ENCODE measurements at regions not wholly inside any gene's neighbourhood (a gene's known extent, or its start where the extent isn't known, plus 50 kb on each side); places are given as distances from the start of the nearest gene placed in this dataset.

DNA sequence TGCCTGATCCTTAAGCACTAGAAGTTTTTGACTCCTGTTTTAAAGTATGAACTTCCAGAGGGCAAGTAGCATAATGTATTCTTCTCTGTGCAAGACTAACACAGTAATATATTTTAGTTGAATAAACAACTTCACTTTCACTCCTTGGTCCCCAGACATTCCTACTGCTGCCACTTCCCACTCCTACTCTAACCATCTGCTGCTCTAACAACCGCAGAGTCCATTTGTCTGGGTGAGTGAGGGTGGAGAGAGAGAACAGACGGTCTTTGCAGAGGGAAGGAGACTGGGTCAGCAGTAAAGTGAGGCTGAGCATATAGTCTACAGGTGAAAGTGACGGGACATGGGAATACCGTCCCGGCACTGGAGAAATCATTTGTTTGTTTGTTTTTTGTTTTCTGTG lies 301.0 kb upstream of the SLCO3A1 start:
- no peak for DNase-seq (ENCODE audit: low read depth in 2 of 2, low spot score in 1 of 2)

DNA sequence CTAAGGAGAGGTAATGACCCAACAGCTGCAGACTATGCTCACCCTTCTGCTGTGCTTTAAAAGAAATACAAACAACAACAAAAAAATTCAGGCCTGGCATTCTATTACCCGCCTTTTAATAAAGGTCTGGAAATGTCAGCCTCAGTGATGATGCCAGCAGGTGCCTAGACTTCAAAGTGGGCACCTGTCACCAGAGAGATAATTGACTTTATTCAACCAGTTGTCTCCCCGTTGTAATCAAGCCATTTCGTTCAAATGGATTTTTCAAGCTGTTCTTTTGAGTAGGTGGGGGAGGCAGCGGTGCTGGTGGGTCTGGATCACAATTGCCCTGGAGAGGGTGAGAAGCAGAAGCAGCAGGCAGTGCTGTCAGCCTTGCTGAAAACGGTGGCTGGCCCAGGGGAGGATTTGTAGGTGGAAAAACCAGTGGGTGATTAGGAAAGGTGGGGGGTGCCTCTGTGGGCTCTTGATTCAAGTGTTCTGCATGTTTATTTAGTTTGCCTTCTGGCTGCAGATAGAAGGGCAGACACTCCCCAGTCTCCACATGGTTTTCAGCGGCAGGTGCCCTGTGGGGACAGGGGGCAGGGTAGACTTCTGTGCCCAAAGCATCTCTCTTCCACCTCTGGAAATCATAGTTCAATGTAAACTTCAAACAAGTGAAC lies 300.2 kb upstream of the SLCO3A1 start:
- no peak for DNase-seq (ENCODE audit: low read depth in 2 of 2, low spot score in 1 of 2)

DNA sequence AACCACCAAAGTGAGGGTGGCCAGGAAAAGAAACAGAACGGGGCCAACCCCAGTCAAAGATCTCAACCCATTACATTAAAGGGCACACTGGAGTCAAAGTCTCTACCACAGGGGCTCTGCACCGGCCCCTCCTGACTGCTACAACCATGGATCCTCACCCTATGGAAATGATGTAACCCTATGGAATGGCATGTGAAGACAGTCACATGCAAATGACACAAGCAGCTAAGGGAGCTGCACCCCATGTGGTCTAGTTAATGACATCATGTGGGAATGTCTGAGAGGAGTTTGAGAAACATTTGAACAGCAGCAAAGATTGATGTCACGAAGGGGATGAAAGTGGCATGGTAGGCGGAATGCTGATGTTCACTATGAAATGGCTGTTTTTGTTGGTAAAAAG lies 298.2 kb upstream of the SLCO3A1 start:
- DNase-seq (ENCODE audit: low read depth in 2 of 2, low spot score in 1 of 2) = no peak

DNA sequence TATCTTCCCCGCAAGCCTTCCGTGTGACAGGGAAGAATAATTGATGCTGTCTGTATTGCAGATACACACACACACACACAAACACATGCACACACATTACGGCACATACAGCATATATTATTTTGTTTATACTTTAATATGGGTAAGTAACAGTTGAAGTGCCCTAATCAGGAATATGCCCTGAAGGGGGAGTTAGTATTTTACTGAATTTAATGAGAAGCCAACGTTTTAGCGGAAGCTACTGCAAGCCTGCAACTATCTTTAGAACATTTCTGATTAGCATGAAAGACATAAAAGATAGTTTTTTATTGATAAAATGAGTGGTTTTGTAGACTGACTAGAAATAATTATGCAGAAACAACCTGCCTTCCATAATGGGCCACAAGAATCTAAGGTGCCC lies 296.6 kb upstream of the SLCO3A1 start:
- DNase-seq (ENCODE audit: low read depth in 2 of 2, low spot score in 1 of 2) = no peak

DNA sequence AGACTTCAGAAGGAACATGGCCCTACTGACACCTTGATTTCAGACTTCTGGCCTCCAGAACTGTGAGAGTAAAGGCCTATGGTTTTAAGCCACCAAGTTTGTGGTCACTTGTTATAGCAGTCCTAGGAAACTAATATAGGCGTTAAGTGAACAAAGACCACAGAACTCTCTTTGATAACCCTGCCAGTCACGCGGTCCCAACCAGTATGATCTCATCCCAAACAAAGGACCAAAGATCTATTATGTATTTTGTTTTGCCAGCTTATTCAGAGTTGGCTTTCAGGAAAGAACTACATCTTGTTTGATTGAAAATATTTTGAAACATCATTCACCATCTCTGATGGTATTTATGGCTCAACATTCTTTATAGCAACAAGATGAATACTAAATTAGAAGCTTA lies 294.4 kb upstream of the SLCO3A1 start:
- DNase-seq (ENCODE audit: low read depth in 2 of 2, low spot score in 1 of 2) = no peak

DNA sequence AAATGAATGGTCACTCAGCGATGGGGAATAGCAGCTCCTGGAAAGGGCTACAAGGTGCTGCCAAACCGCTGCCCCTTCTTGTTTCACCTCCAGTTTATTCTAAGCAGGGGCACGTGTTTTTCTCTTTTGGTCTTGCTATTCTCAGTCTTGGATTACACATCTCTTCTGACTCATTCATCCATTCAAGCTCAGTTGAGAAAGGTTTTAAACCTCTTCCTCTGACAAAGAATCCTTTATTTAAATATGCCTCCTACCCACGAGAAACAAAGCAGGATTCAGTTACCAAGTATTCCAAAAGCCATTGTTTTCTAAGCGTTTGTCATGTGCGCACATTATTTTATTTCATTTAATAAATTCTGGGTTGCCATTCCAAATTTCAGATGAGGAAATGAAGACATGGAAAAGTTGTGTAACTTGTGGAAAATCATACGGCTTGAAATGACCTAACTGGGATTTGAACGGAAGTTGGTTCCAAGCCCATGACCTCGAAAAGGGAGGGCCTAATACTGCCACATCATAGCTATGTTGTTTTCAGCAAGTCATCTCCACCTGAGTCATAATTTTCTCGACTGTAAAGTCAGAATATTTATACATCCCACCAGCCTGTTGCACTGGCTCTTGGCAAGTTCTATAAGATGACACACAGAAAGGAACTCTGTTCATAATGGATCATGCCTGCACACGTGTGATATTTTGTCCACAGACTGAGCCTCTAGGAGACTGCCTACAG lies 292.0 kb upstream of the SLCO3A1 start:
- no peak for DNase-seq (ENCODE audit: low read depth in 2 of 2, low spot score in 1 of 2)

DNA sequence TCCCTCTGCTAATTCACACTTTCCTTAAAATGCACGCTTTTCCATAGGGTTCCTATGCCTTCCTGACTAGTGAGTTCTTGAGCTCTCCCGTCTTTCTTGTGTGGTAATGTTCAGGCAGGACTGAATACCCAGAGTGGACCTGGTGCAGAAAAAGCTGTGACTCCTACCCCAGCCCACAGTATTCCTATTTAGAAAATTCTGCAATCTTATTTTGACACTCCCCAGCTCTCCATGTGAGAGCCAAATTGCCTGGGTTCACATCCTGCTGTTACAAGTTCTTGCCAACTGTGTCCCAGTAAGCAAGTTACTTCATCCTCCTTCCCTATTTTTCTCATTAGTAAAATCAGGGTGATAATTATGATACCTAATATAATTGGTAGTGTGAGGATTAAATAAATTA lies 290.8 kb upstream of the SLCO3A1 start:
- DNase-seq (ENCODE audit: low read depth in 2 of 2, low spot score in 1 of 2) = no peak

DNA sequence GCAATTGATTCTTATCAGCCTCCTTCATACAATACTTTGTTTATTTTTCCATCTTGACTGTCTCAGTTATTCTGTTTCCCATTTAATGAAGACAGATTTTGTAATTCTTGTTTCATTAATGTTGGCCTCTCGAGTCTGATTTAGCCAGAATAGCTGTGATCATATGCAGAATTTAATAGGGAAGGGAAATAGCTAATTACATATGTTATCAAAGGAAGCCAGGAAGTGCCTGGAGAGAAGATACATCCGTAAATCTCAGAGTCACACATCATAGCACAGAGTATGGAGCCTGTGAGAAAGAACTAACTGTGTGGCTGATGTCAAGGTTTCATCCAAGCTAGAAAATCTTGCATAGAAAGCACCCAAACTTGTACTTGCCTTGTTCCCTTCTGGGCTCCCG lies 288.9 kb upstream of the SLCO3A1 start:
- DNase-seq (ENCODE audit: low read depth in 2 of 2, low spot score in 1 of 2) = no peak

DNA sequence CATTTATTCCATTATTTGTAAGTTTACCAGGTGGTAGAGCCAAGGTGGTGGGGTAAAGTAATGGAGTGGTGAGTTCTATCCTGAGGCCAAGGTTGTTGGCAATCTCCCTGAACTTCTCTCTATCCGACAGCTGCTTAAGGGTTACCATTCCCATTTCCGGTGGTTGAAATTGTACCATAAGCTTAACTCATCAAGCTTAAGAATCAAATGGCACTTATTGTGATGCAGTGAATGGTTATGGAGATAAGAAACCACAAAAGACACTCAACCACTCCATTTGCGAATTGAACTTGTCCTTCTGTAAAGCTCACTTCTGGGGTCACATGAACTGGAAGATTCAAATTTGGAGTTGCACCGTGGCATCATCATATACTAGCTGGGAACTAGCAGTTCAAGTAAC lies 287.4 kb upstream of the SLCO3A1 start:
- DNase-seq (ENCODE audit: low read depth in 2 of 2, low spot score in 1 of 2) = no peak

DNA sequence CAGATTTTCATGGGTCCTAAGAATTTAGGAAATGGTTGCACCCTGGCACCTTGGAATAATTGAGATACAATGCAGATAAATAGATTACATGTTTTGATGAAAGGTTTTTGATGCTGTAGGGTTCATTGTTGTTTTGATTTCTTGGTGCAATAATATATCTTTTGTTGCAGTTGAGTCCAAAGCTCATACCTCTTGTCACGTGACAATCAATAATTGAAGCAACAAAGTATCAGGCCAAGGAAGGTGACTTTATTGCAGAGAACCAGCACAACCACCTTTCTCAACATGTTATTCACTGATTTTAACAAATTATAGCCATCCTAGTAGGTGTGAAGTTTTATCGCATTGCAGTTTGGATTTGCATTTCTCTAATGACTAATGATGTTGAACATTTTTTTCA lies 285.5 kb upstream of the SLCO3A1 start:
- no peak for DNase-seq (ENCODE audit: low read depth in 2 of 2, low spot score in 1 of 2)

DNA sequence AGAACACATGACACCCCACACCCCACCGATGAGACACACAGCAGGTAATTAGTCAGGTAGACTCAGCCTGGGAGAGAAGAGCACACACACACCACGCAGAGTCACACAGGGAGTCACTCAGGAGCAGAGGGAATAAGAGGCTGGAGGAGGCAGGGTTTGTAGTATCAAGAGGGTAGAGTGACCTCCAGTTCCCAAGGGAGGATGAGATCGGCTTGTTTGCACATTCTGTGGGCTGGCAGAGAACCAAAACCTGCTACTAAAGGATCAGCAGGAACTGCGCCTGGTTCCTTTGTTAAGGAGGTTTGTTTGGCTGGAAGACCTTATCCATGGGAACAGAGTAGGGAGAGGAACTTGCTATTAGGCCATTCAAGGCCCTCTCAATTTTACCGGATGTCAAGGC lies 281.4 kb upstream of the SLCO3A1 start:
- no peak for DNase-seq (ENCODE audit: low read depth in 2 of 2, low spot score in 1 of 2)

DNA sequence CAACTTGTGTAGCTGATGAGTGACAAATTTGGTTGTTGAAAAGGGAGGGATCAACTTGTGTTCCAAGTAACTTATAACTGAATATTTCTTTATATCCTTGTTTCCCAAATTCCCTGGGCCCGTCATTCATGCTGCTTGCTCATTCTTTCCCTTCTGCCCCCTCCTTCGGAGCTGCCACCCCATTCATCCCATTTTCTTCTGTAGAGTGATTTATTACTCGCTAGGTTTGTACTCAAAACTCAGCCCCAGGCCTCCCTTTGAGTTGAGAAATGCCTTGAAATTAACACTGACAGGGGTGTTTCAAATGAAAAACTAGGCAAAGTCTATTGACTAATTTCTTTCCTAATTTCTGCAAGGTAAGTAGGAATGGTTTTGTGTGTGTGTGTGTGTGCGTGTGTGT lies 277.4 kb upstream of the SLCO3A1 start:
- no peak for DNase-seq (ENCODE audit: low read depth in 2 of 2, low spot score in 1 of 2)

DNA sequence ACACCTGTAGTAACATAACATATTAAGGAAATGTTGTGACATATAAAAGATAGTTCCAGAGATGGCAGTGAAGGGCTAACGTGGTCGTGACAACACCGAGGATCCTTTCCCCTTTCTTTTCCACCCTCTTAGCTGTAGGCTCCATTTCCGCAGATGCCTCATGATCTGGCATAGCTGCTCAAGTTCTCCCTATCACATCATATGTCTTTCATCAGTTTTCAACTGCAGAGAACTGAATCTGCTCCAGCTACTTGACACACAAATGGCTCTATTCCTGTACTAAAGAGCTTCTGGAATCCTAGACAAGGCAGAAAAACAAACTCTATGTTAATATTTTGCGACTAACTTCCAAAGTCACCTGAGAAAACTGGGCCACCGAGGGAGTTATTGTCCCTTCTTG lies 275.0 kb upstream of the SLCO3A1 start:
- no peak for DNase-seq (ENCODE audit: low read depth in 2 of 2, low spot score in 1 of 2)

DNA sequence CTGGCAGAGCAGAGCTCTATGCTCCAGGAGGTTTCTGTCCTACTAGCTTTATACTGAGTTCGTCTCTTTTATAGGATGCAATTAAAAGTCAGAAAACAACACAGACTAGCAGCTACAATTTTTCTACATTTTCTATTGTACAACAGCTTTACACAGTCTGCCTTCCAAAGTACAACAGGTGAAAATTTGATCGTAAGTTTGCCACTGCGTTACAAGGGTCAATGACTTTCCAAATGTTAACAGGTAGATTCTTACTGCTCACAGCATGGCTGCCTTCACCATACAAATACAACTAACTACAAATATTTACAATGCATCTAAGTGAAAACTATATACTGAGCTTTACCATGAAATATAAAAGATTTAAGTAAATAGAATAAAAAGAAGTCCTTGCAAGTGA lies 268.6 kb upstream of the SLCO3A1 start:
- DNase-seq (ENCODE audit: low read depth in 2 of 2, low spot score in 1 of 2) = no peak

DNA sequence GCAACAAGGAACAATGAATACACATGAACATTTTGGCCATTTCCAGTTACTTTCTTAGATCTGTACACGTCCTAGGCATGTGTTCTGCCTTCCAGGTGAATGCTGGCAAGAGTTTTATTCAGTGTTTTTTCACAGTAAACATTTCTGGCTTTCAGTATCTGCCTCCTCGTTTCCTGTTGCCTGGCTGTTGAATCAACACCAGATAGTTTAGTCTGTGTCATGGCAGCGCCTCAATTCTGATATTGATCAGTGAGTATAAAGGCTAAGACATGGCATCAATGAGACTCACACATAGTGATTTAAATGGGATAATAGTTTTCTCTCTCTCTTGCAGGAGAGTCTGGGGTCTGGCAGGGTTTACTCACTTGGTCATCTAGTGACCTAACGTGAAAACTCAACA lies 266.9 kb upstream of the SLCO3A1 start:
- DNase-seq (ENCODE audit: low read depth in 2 of 2, low spot score in 1 of 2) = no peak

DNA sequence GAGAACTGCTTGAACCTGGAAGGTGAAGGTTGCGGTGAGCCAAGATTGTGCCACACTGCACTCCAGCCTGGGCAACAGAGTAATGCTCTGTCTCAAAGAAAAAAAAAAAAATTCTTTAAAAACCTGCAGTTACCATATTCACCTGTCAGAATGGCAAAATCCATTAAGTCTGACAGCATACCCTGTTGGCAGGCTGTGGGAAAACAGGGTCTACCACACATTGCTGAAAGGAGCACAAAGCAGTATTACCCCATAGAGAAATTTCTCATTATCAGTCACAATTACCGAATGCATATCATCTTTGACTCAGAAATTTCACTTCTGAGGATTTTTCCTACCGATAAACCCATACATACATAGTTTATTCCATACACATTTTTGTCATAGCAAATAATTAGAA lies 264.1 kb upstream of the SLCO3A1 start:
- DNase-seq (ENCODE audit: low read depth in 2 of 2, low spot score in 1 of 2) = no peak

DNA sequence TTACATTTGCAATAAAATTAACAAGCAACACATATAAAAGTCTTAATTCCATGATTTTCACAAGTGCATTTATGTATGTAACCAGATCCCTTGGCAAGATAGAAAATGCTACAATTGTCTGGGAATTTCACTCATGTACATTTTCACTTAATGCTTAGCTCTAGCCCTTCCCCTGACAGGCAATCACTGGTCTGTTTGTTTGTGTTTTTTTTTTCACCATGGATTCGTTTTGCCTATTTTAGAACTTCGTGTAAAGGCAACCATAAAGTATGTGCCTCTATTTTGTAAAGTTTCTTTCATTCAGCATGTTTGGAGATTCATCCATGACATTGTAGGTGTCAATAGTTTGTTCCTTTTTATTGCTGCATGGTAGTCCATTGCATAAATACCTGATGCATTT lies 260.9 kb upstream of the SLCO3A1 start:
- no peak for DNase-seq (ENCODE audit: low read depth in 2 of 2, low spot score in 1 of 2)

DNA sequence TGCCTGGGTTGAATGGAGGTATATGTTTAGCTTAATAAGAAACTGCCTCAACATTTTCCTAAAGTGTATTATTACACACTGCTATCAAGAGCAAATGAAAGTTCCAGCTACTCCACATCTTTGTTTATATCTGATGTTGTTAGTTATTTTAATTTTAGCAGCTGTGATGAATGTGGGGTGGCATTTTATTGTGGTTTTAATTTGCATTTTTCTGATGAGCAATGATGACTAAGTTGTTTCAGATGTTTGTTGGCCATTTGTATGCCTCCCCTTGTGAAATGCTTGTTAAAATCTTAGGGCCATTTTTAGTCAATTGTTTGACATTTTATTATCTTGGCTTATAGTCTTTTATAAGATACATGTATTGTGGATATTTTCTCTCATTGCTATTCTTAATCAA lies 260.4 kb upstream of the SLCO3A1 start:
- no peak for DNase-seq (ENCODE audit: low read depth in 2 of 2, low spot score in 1 of 2)

DNA sequence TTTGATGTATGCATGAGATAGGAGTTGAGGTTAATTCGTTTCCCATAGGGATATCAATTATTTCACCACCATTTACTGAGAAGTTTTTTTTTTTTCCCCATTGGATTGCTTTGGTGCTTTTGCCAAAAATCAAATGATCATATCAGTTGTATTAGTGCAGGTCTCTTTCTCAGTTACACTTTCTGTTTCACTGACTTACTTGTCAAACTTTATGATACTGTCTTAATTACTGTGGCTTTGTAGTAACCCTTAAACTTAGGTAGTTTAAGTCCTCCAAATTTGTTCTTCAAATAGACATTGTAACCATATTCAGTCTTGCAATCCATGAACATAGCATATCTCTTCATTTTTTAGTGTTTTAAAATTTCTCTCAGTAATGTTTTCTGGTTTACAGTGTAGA lies 259.9 kb upstream of the SLCO3A1 start:
- DNase-seq (ENCODE audit: low read depth in 2 of 2, low spot score in 1 of 2) = no peak

DNA sequence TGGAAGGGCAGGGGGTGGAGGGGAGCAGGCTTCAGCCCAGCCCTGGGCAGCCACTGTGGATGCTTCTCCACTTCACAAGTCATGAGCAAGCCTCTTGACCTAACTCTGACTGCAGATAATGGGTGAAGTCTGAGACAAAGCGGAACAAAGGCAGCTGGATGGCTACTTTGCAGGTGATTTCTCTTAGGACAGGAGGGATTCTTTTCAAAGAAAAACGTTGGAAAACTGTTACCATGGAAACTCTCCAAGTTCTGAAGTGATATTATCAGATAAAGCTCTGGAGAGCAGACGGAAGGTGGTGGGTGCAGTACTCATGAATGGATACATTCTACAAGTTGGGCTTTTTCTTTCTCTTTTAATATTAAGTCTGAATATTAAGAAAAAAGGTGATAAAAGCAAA lies 254.2 kb upstream of the SLCO3A1 start:
- DNase-seq (ENCODE audit: low read depth in 2 of 2, low spot score in 1 of 2) = no peak

DNA sequence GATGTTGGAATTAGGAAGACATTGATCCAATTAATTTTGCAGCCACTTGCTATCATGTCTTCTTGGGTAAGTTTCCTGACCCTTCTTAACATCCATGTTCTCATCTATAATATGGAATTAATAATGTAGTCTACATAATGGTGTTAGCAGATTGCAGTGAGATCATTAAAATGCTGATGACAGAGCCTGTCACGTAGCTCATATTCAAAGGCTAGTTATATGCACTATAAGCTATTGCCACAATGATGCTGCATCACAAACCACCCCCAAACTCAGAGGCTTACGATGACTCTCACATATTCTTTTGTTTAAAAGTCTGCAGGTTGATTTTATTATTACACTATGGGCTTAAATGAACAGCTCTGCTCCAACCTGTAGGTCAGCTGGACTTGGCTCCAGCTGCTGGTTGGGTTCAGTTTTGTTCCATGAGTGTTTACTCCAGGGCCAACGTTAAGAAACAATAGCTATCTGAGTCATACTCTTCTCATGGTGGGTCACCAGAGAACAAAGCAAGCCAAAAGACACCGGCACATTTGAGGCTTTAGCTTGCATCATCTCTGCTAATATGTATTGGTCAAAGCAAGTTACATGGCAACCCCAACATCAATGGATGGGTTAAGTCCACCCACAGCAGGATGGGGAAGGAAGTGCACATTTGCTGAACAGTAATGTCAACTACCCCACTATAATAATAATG lies 250.0 kb upstream of the SLCO3A1 start:
- DNase-seq (ENCODE audit: low read depth in 2 of 2, low spot score in 1 of 2) = no peak

DNA sequence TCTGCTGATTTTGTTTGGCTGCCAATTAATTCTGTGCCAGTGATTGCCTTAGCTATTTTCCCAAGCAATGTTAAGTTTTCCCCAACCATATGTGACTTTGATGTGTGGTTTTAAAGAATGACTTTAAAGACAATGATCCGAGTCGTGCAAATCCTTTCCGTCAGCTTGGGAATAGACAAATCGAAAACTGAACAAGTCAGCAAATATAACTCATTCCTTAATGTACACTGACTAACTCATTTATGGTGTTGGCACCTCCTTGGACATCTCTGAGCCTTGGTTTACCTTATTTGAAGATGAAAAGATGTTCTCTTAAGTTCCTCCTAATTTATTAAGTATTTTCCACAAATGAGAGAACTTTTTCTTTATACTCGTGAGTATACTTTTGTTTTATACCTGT lies 249.4 kb upstream of the SLCO3A1 start:
- no peak for DNase-seq (ENCODE audit: low read depth in 2 of 2, low spot score in 1 of 2)

DNA sequence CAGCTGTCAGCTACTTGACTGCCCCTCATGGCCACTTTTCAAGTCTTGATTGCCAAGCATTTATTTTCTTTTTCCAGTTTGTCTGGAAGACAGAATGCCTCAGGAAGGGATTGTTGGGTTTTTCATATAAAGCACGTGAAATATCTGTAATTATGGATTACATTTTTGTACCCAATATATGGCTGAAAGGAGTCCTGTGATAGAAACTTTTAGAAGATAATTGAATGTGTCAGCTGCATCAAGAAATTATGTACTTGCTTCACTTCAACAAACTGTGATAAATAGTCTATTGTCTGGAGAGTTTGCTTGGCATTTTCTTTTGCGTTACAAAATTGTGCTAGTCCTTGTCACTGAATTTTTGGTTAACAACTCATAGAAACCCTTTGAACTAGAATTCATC lies 247.9 kb upstream of the SLCO3A1 start:
- DNase-seq (ENCODE audit: low read depth in 2 of 2, low spot score in 1 of 2) = no peak

Measured in stimulated activated CD8-positive, alpha-beta memory T cell treated with anti-CD3 and anti-CD28 coated beads, Interleukin-4, amount 100 ng/mL, for 1 hour (primary cell).